ENCODE measurements at regions not wholly inside any gene's neighbourhood (a gene's known extent, or its start where the extent isn't known, plus 50 kb on each side); places are given as distances from the start of the nearest gene placed in this dataset.

DNA sequence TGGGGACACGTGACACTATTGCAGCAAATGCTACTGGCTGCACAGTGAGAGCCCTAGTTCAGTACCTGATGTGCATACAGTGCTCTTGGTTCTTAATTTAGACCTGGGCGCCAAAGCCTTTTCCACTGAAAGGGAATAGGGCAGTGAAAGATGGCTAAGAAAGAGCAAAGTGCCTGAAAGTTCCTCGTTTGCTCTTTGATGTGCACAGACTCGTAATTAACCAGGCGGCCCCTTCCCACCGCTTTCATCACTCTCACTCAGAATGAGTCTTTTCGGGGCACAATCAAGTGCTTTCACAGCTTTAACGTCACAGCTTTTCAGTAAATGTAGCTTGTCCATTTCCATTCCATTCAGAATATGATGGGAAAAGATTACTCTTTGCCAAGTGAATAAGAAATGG, 116.6 kb upstream of the ADRA1B start:
- Histone ChIP-seq H3K4me2 (no peak overlapping the region), H4K20me1 (ENCODE audit: insufficient read depth, poor library complexity, severe bottlenecking) (no peaks in the 10 kb centered on the region), H3K27ac (no peak overlapping the region), H3K36me3 (replicated peaks; ENCODE audit: insufficient read depth, low read depth) (no peaks in the 10 kb centered on the region), H3K9me3 (ENCODE audit: low read depth) (no peaks in the 10 kb centered on the region), H3K4me1 (ENCODE audit: insufficient read depth) (no peaks in the 10 kb centered on the region), H3K27me3 (no peaks in the 10 kb centered on the region), H3K79me2 (no peaks in the 10 kb centered on the region), H3K4me3 (no peak overlapping the region), H3K9me2 (replicated peaks; ENCODE audit: insufficient read depth) (no peaks in the 10 kb centered on the region), H2AFZ (no peak overlapping the region)
- 80% methylated on average over 8 of the region's 8 CpGs for WGBS (ENCODE audit: low lambda C conversion rate, missing lambda C conversion rate)
- TF ChIP-seq, protein P1, sequence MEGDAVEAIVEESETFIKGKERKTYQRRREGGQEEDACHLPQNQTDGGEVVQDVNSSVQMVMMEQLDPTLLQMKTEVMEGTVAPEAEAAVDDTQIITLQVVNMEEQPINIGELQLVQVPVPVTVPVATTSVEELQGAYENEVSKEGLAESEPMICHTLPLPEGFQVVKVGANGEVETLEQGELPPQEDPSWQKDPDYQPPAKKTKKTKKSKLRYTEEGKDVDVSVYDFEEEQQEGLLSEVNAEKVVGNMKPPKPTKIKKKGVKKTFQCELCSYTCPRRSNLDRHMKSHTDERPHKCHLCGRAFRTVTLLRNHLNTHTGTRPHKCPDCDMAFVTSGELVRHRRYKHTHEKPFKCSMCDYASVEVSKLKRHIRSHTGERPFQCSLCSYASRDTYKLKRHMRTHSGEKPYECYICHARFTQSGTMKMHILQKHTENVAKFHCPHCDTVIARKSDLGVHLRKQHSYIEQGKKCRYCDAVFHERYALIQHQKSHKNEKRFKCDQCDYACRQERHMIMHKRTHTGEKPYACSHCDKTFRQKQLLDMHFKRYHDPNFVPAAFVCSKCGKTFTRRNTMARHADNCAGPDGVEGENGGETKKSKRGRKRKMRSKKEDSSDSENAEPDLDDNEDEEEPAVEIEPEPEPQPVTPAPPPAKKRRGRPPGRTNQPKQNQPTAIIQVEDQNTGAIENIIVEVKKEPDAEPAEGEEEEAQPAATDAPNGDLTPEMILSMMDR (IDR thresholded peaks at IDR 0.05; ENCODE audit: poor library complexity), result no peak
- TF ChIP-seq EZH2phosphoT487 (IDR thresholded peaks at IDR 0.05; ENCODE audit: low read depth, severe bottlenecking, unreplicated experiment), result no peak
- no peak for DNase-seq (ENCODE audit: low spot score)

DNA sequence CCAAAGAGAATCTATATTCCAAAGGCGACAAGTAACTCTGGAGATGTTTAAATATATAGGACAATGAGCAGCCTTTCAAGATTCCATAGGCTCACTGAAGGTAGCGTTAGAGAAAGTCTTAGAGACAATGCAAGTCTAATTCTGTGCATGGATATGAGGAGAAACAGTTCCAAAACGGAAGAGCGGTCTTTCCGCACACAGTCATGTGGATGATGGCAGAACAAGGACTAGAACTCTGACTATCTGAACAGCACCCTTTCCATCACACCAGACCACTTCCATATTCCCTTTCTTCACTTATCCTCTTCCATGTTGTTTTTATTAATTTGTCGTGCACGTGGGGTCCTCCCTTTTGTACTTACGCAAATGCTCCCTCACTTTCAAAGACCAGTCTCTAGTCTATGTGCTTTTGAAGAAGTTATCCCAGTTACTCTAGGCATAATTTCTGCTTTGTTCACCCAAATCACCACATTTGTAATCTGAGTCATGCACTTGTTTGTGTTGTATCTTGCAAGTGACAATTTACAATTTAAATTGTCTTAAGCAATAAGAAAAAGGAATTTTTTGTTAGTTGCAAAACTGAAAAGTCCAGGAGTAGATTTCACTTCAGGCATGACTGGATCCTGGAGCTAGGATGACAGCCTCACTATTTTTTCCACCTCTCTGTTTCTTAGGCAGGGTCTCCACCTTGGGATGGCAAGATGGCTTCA, 116.0 kb upstream of the ADRA1B start:
- Histone ChIP-seq H3K4me1 (ENCODE audit: insufficient read depth) (no peaks in the 10 kb centered on the region), H3K79me2 (no peaks in the 10 kb centered on the region), H3K4me3 (no peak overlapping the region), H3K27me3 (no peaks in the 10 kb centered on the region), H3K4me2 (no peak overlapping the region), H4K20me1 (ENCODE audit: insufficient read depth, poor library complexity, severe bottlenecking) (no peaks in the 10 kb centered on the region), H3K27ac (no peak overlapping the region), H3K9me3 (ENCODE audit: low read depth) (no peaks in the 10 kb centered on the region), H3K9me2 (replicated peaks; ENCODE audit: insufficient read depth) (no peaks in the 10 kb centered on the region), H2AFZ (no peak overlapping the region), H3K36me3 (replicated peaks; ENCODE audit: insufficient read depth, low read depth) (no peaks in the 10 kb centered on the region)
- 96% methylated on average over 8 of the region's 8 CpGs for WGBS (ENCODE audit: low lambda C conversion rate, missing lambda C conversion rate)
- no peak for DNase-seq (ENCODE audit: low spot score)
- TF ChIP-seq EZH2 (IDR thresholded peaks at IDR 0.05; ENCODE audit: borderline replicate concordance) (no peak), EZH2phosphoT487 (IDR thresholded peaks at IDR 0.05; ENCODE audit: low read depth, severe bottlenecking, unreplicated experiment) (no peak)
- TF ChIP-seq, protein P1 (IDR thresholded peaks at IDR 0.05; ENCODE audit: poor library complexity), result no peak

DNA sequence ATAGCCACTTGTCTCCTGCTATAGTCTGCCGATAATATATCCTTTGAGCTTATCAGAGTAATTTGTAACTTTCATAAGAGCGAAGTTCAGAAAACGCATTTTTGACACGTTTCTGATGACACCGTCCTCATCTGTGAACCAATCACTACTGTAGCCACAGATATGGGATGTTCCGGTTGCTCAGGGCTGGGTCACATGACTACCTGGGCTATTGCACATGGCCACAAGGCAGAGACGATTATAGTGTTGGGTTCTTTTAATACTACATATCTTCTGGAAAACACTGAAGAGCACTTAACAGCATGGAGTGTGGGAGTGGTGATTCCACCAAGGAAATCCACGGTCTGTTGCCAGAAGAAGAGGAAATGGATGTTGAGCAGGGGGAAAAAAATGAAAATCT, 115.0 kb upstream of the ADRA1B start:
- H3K79me2 ChIP-seq, result no peaks in the 10 kb centered on the region
- 88% methylated on average over 8 of the region's 8 CpGs for WGBS (ENCODE audit: low lambda C conversion rate, missing lambda C conversion rate)
- H3K4me1 ChIP-seq (ENCODE audit: insufficient read depth), result no peaks in the 10 kb centered on the region
- no peak overlapping the region for H3K4me3 ChIP-seq
- no peak overlapping the region for H3K4me2 ChIP-seq
- no peaks in the 10 kb centered on the region for H3K9me2 ChIP-seq (replicated peaks; ENCODE audit: insufficient read depth)
- no peaks in the 10 kb centered on the region for H4K20me1 ChIP-seq (ENCODE audit: insufficient read depth, poor library complexity, severe bottlenecking)
- TF ChIP-seq, protein P1 (IDR thresholded peaks at IDR 0.05; ENCODE audit: poor library complexity), result no peak
- TF ChIP-seq EZH2 (IDR thresholded peaks at IDR 0.05; ENCODE audit: borderline replicate concordance) (no peak), EZH2phosphoT487 (IDR thresholded peaks at IDR 0.05; ENCODE audit: low read depth, severe bottlenecking, unreplicated experiment) (no peak)
- no peaks in the 10 kb centered on the region for H3K36me3 ChIP-seq (replicated peaks; ENCODE audit: insufficient read depth, low read depth)
- DNase-seq (ENCODE audit: low spot score), result no peak
- H2AFZ ChIP-seq, result no peak overlapping the region
- H3K9me3 ChIP-seq (ENCODE audit: low read depth), result no peaks in the 10 kb centered on the region
- no peaks in the 10 kb centered on the region for H3K27me3 ChIP-seq
- H3K27ac ChIP-seq, result no peak overlapping the region

Measured in hepatocyte (in vitro differentiated cells).